GM12892 (cell line): ENCODE measurements at regions not wholly inside any gene's neighbourhood (a gene's known extent, or its start where the extent isn't known, plus 50 kb on each side); places are given as distances from the start of the nearest gene placed in this dataset.

Source experiments
- DNase-seq: peaks from one replicate; pipeline ENCODE4 v3.0.0; 2011; ENCODE audit not compliant: insufficient read length
- FAIRE-seq: peaks from 2 replicates; lab custom pipeline; 2011; peaks lifted over from hg19 to GRCh38; lab: Jason Lieb, UNC
- POLR2A ChIP-seq: IDR thresholded peaks from 2 replicates; pipeline ENCODE4 v1.6.1; 2011; ENCODE audit warnings: low read depth, low read length, control low read depth
- POLR2AphosphoS5 ChIP-seq: IDR thresholded peaks from 2 replicates; pipeline ENCODE4 v1.6.1; 2011; ENCODE audit warnings: low read depth, low read length, control low read depth
- TAF1 ChIP-seq: IDR thresholded peaks from 2 replicates; pipeline ENCODE4 v1.6.1; 2011; ENCODE audit warnings: low read depth, mild to moderate bottlenecking, control low read depth, low read length, borderline replicate concordance

DNA sequence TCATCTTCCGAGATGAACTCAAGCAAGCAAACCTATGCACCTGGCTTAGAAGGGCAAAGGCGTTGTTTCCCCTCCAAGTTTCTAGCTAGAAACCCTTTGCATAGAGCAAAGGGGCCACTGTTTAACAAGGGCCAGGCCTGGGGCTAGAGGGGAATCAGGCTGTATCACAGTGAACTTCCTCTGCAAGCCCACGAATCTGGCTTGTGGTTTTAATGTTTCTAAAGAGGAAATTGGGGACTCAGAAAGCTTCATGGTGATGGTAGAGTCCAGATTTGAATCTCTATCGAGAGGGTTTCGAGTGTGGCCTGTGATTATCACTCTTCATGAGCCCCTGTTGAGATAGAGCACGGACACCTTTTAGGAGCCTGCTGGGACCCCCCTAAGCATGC, 189.9 kb downstream of the VRK1 start:
- TF ChIP-seq POLR2AphosphoS5 (no peak), POLR2A (no peak), TAF1 (no peak)
- FAIRE-seq, result peak; percentile 9
- DNase-seq, result no peak

DNA sequence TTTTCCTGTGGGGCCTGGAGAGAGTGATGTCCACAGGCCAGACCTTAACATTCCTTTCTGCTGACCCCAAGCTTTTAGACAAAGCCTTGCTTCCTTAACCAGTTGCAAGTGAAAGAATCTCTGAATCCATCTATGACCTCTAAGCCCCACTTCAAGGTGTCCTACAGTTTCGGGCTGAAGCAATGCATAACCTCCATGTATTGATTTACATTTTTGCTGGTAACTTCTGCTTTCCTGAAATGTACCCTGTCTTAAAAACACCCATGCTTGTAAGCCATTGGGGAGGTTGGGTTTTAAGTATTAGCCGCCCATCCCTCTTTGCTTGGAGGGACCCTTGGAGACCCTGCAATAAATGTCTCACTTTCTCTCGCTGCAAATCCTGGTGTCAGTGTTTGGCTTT, 190.6 kb downstream of the VRK1 start:
- DNase-seq, result no peak
- TF ChIP-seq POLR2AphosphoS5 (no peak), TAF1 (no peak), POLR2A (no peak)
- no peak for FAIRE-seq

DNA sequence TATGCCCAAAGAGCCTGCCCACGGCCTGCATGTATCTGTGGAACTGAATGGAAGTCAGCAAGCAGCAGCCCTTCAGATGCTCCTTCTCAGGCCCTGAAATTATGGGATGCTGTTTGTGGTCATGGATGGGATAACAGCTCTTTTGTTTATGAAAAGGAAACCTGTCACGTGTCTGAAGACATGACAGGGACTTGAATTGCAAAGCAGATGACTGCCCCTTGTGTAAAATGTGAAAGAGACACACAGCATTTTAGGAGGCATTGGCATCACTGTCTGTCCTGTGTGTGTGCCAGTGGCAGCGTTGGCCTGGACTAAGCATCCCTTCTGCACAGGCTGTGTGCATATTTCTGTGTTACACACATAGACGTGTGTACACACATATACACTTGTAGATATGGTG, 192.1 kb downstream of the VRK1 start:
- DNase-seq, result no peak
- TF ChIP-seq POLR2A (no peak), POLR2AphosphoS5 (no peak), TAF1 (no peak)
- no peak for FAIRE-seq

DNA sequence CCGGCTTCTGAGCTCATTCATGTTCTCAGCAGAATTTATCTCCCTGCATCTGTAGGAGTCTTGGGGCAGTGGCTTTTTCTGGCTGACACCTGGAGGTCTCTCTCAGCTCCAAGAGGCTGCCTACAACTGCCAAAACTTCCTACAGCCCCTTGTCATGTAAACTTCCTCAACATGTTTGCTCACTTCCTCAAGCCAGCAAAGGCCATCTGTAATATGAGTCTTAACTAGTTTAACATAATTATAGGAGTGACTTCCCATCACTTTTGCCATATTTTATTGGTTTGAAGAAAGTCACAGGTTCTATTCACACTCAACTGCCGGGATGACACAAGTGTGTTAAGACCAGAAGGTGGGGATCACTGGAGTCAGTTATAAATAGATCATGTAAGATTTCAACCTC, 194.0 kb downstream of the VRK1 start:
- DNase-seq, result no peak
- TF ChIP-seq POLR2AphosphoS5, result no peak
- no peak for TF ChIP-seq POLR2A
- TF ChIP-seq TAF1, result no peak
- FAIRE-seq, result no peak

DNA sequence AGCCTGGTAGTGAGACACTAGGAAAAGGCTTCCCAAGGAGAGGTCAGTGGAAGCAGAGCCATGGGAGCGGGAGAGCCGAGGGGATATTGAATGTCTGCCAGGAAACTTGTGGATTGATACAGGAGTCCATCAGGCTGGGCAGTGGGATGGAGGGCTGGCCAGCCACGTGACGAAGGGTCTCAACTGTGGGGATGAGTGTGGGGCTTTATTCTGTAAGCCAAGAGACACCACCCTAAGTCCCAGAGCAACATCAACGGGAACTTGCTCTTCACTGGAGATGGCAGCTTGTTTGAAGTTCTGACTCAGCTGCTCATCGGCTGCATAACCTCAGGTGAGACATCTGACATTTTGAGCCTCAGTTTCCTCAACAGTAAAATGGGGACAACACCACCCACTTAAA, 197.8 kb downstream of the VRK1 start:
- TF ChIP-seq POLR2AphosphoS5 (no peak), POLR2A (no peak), TAF1 (no peak)
- FAIRE-seq, result no peak

DNA sequence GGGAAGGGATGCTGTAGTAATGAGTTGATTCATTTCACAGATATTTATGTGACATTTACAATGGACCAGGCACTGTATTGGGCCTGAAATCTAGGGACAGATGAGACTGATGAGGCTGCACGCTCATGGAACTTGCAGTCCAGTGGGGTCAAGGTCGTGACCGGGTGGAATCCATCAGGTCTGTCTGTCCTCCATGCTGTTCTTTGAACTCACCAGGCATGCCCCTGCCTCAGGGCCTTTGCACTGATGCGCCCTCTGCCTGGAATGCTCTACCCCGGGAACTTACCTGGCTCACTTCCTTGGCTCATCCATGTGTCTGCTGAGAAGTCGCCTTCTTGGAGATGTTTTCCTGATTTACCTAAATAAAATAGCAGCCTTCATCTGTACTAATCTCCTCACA, 200.1 kb downstream of the VRK1 start:
- TF ChIP-seq TAF1, result no peak
- no peak for TF ChIP-seq POLR2A
- no peak for TF ChIP-seq POLR2AphosphoS5
- FAIRE-seq (no peak), DNase-seq (no peak)

More for the DNA sequence above, 197.8 kb downstream of the VRK1 start:
- no peak for DNase-seq

DNA sequence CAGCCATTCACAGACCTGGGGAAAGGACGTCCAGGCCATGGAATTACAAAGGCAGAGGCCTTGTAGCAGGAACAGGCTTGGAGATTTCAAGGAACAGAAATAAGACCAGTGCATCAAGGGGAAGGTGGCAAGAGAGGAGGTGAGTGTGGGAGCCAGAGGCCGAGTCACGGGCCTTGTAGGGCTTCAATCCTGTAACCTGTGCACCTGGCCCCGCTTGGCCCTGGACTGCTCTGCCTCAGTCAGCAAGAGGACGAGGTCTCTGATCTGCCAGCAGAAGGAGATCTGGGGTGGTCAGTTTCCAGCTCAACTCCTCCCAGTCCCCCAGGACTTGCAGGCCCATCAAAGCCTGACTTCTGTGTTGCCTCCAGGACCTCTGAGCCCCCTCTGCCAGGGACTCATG, 200.8 kb downstream of the VRK1 start:
- TF ChIP-seq POLR2AphosphoS5, result no peak
- TF ChIP-seq TAF1, result no peak
- TF ChIP-seq POLR2A, result no peak
- FAIRE-seq (no peak), DNase-seq (no peak)

DNA sequence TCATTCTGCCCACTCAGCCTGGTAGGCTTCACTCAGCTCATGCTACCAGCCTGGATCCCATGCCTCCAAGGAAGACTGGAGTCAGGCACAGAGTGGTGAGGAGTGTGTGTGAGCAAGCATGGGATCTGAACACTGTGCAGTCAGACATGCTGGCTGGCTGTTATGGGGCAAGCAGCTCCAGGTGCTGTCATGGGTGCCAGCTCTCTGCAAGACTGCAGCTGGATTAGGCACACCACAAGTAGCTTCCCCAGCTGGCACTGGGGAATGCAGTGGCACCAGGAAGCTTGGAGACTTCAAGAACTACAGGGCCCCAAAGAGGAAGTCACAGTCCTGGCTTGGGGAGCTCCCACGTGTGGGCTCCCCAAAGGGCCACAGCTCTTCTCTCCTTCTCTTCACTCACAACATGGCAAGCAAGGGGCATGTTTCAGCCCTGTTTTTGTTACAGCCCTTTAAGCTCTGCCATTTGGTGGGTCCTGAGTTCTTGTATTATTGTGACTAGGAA, 202.5 kb downstream of the VRK1 start:
- no peak for TF ChIP-seq TAF1
- TF ChIP-seq POLR2AphosphoS5, result no peak
- TF ChIP-seq POLR2A, result no peak
- DNase-seq, result no peak
- FAIRE-seq, result no peak

DNA sequence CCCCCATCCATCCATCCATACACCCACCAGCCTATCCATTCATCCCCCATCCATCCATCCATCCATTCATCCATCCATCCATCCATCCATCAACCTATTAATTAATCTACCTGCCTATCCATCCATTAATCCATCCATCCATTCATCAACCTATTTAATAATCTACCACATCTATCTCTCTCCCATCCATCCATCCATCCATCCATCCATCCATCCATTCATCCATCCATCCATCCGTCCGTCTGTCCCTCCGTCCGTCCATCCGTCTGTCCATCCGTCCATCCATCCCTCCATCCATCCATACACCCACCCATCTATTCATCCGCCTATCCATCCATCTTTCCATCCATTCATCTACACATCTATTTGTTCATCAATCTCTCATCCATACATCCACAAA, 205.3 kb downstream of the VRK1 start:
- DNase-seq, result no peak
- TF ChIP-seq POLR2AphosphoS5, result no peak
- TF ChIP-seq POLR2A, result no peak
- no peak for TF ChIP-seq TAF1
- FAIRE-seq, result no peak

DNA sequence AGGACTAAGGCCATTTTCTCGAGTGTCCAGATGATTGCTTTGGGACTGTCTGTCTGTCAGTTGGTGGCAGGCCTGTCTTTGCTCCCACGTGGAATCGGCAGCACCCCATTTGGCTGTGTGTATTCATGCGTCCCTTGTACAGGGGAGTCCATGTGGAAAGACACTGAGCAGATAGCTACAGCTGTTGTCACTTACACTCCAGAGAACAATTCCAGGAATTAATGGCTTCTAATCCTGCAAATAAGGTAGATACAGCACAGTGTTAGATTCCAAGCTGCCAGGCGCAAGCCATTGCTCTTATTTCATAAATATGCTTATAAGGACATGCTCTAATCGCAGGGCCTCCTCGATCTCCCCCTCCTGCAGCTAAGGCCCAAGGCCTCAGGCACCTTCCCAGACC, 208.8 kb downstream of the VRK1 start:
- no peak for DNase-seq
- TF ChIP-seq TAF1, result no peak
- TF ChIP-seq POLR2A, result no peak
- TF ChIP-seq POLR2AphosphoS5, result no peak
- FAIRE-seq, result no peak

DNA sequence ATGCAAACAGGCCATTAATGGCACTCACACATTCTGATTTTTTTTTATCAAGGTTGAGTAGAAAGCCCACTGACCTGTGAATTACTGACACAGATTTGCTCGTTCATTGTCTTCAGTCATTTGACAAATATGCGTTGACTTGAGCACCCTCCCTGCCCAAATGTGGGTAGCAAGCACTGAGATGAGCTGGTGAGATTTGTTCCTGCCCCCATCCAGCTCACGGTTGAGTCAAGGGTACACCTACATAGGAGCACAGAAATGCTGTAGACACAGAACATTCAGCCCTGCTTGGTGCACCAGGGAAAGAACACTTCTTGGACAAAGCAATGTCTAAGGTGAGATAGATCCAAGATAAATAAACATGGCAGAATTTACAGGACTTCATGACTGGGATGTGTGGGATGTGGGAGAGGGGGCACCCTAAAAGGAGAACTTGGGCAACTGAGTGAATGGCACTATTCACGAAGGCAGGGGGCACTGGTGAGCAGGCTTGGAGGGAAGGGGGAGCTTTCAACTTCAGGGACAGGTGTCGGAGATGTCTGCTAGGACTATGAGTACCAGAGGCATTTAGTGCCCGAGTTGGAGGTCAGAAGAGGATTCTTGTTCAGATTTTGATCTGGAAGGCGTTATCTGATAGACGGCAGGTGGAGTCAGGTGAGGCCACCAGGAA, 213.4 kb downstream of the VRK1 start:
- FAIRE-seq, result no peak
- no peak for DNase-seq
- TF ChIP-seq TAF1 (no peak), POLR2A (no peak), POLR2AphosphoS5 (no peak)

DNA sequence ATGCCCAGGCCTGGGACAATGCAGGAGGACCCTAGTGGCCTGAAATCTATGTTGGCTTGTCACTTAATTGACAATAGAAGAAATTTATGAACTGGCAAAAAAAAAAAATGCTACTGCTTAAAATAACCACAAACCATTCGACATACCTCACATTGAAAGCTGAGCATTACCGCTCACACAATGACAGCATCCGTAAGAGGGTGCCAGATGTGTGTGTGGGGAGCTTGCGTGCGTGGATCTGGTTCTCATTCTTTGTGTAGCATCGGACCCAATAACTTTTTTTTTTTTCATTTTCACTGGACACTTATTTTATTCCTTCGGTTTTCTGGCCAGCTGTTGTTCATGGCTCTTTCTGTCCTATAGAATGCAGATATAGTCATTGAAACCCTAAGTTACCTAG, 216.7 kb downstream of the VRK1 start:
- TF ChIP-seq TAF1 (no peak), POLR2AphosphoS5 (no peak), POLR2A (no peak)
- DNase-seq (no peak), FAIRE-seq (no peak)

DNA sequence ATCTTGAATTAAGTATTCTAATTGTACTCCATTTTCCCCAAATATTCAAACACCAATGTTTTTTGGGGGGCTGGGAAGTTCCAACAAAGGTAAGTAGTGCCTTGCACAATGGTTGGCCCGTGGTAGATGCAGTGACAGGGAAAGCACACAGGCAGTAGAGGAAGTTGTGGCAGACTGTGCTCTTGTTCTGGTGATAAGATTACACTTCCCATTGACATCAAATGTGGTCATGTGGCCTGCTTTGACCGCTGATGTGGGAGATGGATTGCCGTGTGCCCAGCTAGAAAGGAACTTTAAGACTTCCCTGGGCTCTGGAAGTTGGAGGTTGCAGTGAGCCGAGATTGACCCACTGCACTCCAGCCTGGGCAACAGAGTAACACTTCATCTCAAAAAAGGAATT, 223.8 kb downstream of the VRK1 start:
- TF ChIP-seq TAF1, result no peak
- TF ChIP-seq POLR2AphosphoS5, result no peak
- TF ChIP-seq POLR2A, result no peak
- FAIRE-seq, result no peak
- no peak for DNase-seq

DNA sequence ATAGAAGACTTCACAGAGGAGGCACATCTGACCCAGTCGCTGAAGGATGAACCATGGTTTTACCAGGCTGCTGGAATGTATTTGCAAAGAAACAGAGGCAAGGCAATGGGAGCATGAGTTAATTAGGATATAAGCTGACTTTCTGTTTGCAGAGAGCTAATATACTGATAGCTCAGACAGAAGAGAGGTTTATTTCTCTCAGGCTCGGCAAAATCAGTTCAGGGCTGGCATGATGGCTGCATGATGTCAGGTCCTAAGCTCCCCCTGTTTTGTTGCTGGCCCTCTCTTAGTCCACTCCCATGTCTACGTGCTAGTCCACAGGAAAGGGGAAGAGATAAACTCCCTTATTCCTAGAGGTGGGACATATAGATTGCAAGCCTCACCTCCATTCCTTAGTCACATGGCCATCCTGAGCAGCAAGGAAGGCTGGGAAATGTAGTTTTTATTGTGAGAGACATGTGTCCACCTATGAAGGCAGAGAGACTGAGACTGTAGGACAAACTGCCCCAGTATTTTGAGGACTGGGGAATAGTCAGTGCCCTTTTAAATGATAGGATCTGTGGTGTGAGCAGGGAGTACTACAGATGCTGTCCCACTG, 224.5 kb downstream of the VRK1 start:
- TF ChIP-seq POLR2AphosphoS5 (no peak), POLR2A (no peak), TAF1 (no peak)
- DNase-seq, result no peak
- FAIRE-seq, result peak; percentile 44
